Stomach (tissue), 4 donors: ENCODE measurements at regions not wholly inside any gene's neighbourhood (a gene's known extent, or its start where the extent isn't known, plus 50 kb on each side); places are given as distances from the start of the nearest gene placed in this dataset.

Source experiments
- CTCF ChIP-seq, 7 experiments: fragments of 450-650 bp in 4 of 7; fragments of 200-600 bp in 3 of 7; sonication (generic) in 3 of 7; IDR thresholded peaks; one replicate each; pipeline ENCODE4 v1.5.1; 2016 to 2019; ENCODE audit warnings: antibody characterized with exemption in 7 of 7, control low read depth in 2 of 7, mild to moderate bottlenecking in 1 of 7
- POLR2A ChIP-seq, 4 donors: fragments of 450-650 bp; IDR thresholded peaks; one replicate each; pipeline ENCODE4 v1.6.1; 2016; ENCODE audit warnings: antibody characterized with exemption in 4 of 4, control low read depth in 2 of 4, mild to moderate bottlenecking in 1 of 4, moderate library complexity in 1 of 4

GRCh38 chr10:31645786-31646185 lies 282.8 kb downstream of the ARHGAP12 start:
- no peak for TF ChIP-seq POLR2A (IDR thresholded peaks at IDR 0.05)
- TF ChIP-seq CTCF (IDR thresholded peaks at IDR 0.05) = no peak
